ENCODE measurements at regions not wholly inside any gene's neighbourhood (a gene's known extent, or its start where the extent isn't known, plus 50 kb on each side); places are given as distances from the start of the nearest gene placed in this dataset.

- H2AK5ac ChIP-seq (ENCODE audit: low read depth, low read length) = no peak overlapping the region
- no peak overlapping the region for H3K27ac ChIP-seq (ENCODE audit: insufficient read depth, low read length)
- in situ Hi-C loops (cut with MboI; ENCODE audit: low sequenced_read_pairs) = no loop called here
- no peak overlapping the region for H3K4me2 ChIP-seq (ENCODE audit: low read depth, low read length)
- dilution Hi-C loops (cut with HindIII; ENCODE audit: low sequenced_read_pairs, unreplicated experiment) = no loop called here
- H3K4me1 ChIP-seq (ENCODE audit: control insufficient read depth, insufficient read depth, low read length) = no peaks in the 10 kb centered on the region
- H4K91ac ChIP-seq (ENCODE audit: insufficient read depth, low read depth, low read length) = no peak overlapping the region
- H3K79me1 ChIP-seq (ENCODE audit: low read depth in 1 of 2, low read length in 2 of 2) = no peaks in the 10 kb centered on the region
- POLR2A ChIA-PET (ENCODE audit: unreplicated experiment) = no interaction called here
- no peak overlapping the region for H4K8ac ChIP-seq (ENCODE audit: low read depth in 2 of 2, low read length in 2 of 2)
- H3K27me3 ChIP-seq (ENCODE audit: control insufficient read depth, insufficient read depth, low read length) = no peaks in the 10 kb centered on the region
- ATAC-seq (ENCODE audit: low read depth) = no peak
- no peak overlapping the region for H2BK5ac ChIP-seq (ENCODE audit: low read depth, low read length, poor library complexity, severe bottlenecking)
- H3K9me3 ChIP-seq (ENCODE audit: control insufficient read depth, insufficient read depth, low read length) = no peaks in the 10 kb centered on the region
- H3K4ac ChIP-seq (ENCODE audit: low read depth, low read length) = no peak overlapping the region
- no TSS peak for BruUV-seq (replicated peaks)
- no peak overlapping the region for H3K18ac ChIP-seq (ENCODE audit: low read depth, low read length)
- no peak overlapping the region for H3K56ac ChIP-seq (ENCODE audit: extremely low read depth, insufficient read depth, low read length)
- H2BK15ac ChIP-seq (ENCODE audit: low read depth, low read length) = no peak overlapping the region
- H2BK120ac ChIP-seq (ENCODE audit: low read depth, low read length) = no peak overlapping the region
- H3K23ac ChIP-seq (ENCODE audit: low read depth, low read length) = no peak overlapping the region
- no peak for TF ChIP-seq POLR2A (IDR thresholded peaks at IDR 0.05; ENCODE audit: low read depth, low read length)
- no peak for TF ChIP-seq ELK1 (IDR thresholded peaks at IDR 0.05; ENCODE audit: borderline replicate concordance, low read depth, low read length)
- TF ChIP-seq CEBPB (IDR thresholded peaks at IDR 0.05; ENCODE audit: low read depth, low read length) = no peak
- no peak for TF ChIP-seq RAD21 (IDR thresholded peaks at IDR 0.05; ENCODE audit: low read length)
- no peak for TF ChIP-seq CHD1 (IDR thresholded peaks at IDR 0.05; ENCODE audit: low read depth, low read length)
- no peak for TF ChIP-seq USF2 (IDR thresholded peaks at IDR 0.05; ENCODE audit: low read depth, low read length)
- TF ChIP-seq RFX5 (IDR thresholded peaks at IDR 0.05; ENCODE audit: low read depth, low read length) = no peak
- TF ChIP-seq NFE2L2 (IDR thresholded peaks at IDR 0.05; ENCODE audit: low read depth, low read length) = no peak
- no peak for TF ChIP-seq MAFK (IDR thresholded peaks at IDR 0.05; ENCODE audit: low read depth, low read length)
- TF ChIP-seq CTCF (conservative IDR thresholded peaks at IDR 0.05; ENCODE audit: low read depth, low read length) = no peak
- no peak for TF ChIP-seq SMC3 (IDR thresholded peaks at IDR 0.05; ENCODE audit: low read depth, low read length)
- TF ChIP-seq MAZ (IDR thresholded peaks at IDR 0.05; ENCODE audit: borderline replicate concordance, low read depth, low read length) = no peak
- no peak for TF ChIP-seq BHLHE40 (IDR thresholded peaks at IDR 0.05; ENCODE audit: low read depth, low read length)
- TF ChIP-seq FOS (IDR thresholded peaks at IDR 0.05; ENCODE audit: low read depth, low read length) = no peak
- TF ChIP-seq MXI1 (IDR thresholded peaks at IDR 0.05; ENCODE audit: borderline replicate concordance, low read depth, low read length) = no peak
- no peak for TF ChIP-seq RCOR1 (IDR thresholded peaks at IDR 0.05; ENCODE audit: insufficient replicate concordance, low read length)
- no peak overlapping the region for H3K14ac ChIP-seq (replicated peaks; ENCODE audit: low read depth, low read length)
- CTCF ChIA-PET = no interaction called here
- no peak overlapping the region for H2BK20ac ChIP-seq (ENCODE audit: low read depth, low read length)
- WGBS, 2 experiments (ENCODE audit: extremely low coverage in 2 of 2, insufficient read length in 1 of 2) = no CpG with 5 or more reads among the region's 1 CpG
- no peak for DNase-seq
- H3K9me1 ChIP-seq (ENCODE audit: insufficient read depth, low read length) = no peaks in the 10 kb centered on the region
- no peaks in the 10 kb centered on the region for H3K36me3 ChIP-seq (ENCODE audit: control insufficient read depth, insufficient read depth, low read length)
- no peaks in the 10 kb centered on the region for H4K20me1 ChIP-seq (ENCODE audit: insufficient read depth, low read length)
- intact Hi-C loops (cut with micrococcal nuclease) = no loop called here
- no peak overlapping the region for H4K5ac ChIP-seq (ENCODE audit: low read depth, low read length)
- H2AFZ ChIP-seq (replicated peaks; ENCODE audit: low read length, poor library complexity) = no peak overlapping the region
- no peak overlapping the region for H2AK9ac ChIP-seq (replicated peaks; ENCODE audit: low read depth, low read length, poor library complexity)
- H3K4me3 ChIP-seq (ENCODE audit: insufficient read depth, low read depth, low read length) = no peak overlapping the region
- H3K9ac ChIP-seq (ENCODE audit: low read depth, low read length) = no peak overlapping the region
Measured at GRCh38 chr13:79621449-79621848, 140.5 kb downstream of the NDFIP2 start.

All from IMR-90 (cell line).